Breast epithelium (tissue), 4 donors: ENCODE measurements at regions not wholly inside any gene's neighbourhood (a gene's known extent, or its start where the extent isn't known, plus 50 kb on each side); places are given as distances from the start of the nearest gene placed in this dataset.

ENCODE experiments used
- DNase-seq, 2 donors: peaks; one replicate each; pipeline ENCODE4 v3.0.0-alpha.2; 2019; ENCODE audit warnings: low spot score in 2 of 2
- H3K27ac ChIP-seq, 2 donors: fragments of 200-600 bp; sonication (generic) in 1 of 2; one replicate each; pipeline ENCODE4 v1.5.1; 2016 to 2019; ENCODE audit warnings: mild to moderate bottlenecking in 1 of 2
- H3K27me3 ChIP-seq, 2 donors: fragments of 200-600 bp; sonication (generic) in 1 of 2; one replicate each; pipeline versions ENCODE4 v1.5.1 to v1.6.0; 2017 to 2019; ENCODE audit warnings: control low read depth in 1 of 2, mild to moderate bottlenecking in 1 of 2
- H3K36me3 ChIP-seq: fragments of 200-600 bp; one replicate; pipeline ENCODE4 v1.5.1; 2019
- H3K4me1 ChIP-seq, 2 donors: fragments of 200-600 bp; sonication (generic); one replicate each; pipeline ENCODE4 v1.5.1; 2016 to 2019; ENCODE audit warnings: control low read depth in 1 of 2
- H3K4me3 ChIP-seq, 3 donors: fragments of 200-600 bp; sonication (generic); 1 replicate in 2 of 3; 2 replicates in 1 of 3; pipeline ENCODE4 v1.5.1; 2016 to 2019; ENCODE audit warnings: mild to moderate bottlenecking in 3 of 3, moderate library complexity in 2 of 3
- H3K9me3 ChIP-seq, 2 donors: fragments of 200-600 bp; sonication (generic) in 1 of 2; one replicate each; pipeline ENCODE4 v1.5.1; 2016 to 2019; ENCODE audit warnings: control low read depth in 1 of 2
- POLR2A ChIP-seq: fragments of 450-650 bp; IDR thresholded peaks from one replicate; pipeline ENCODE4 v1.6.1; 2016; ENCODE audit warnings: antibody characterized with exemption, mild to moderate bottlenecking, moderate library complexity
- POLR2AphosphoS5 ChIP-seq, 3 donors: sonication (generic); formaldehyde crosslinking; IDR thresholded peaks; one replicate each; pipeline ENCODE4 v1.6.1; 2017; ENCODE audit warnings: antibody characterized with exemption in 3 of 3
- intact Hi-C: fragments of 100-400 bp; cut with DNase I; formaldehyde crosslinking; loops from one replicate; pipeline ENCODE4 v1.15.1; 2023; ENCODE audit warnings: low total_unique reads
- TF ChIP-seq, protein P1 (sequence below), 3 donors: fragments of 450-650 bp; IDR thresholded peaks; one replicate each; pipeline ENCODE4 v1.5.1; 2016 to 2017; ENCODE audit warnings: antibody characterized with exemption in 3 of 3, mild to moderate bottlenecking in 3 of 3, moderate library complexity in 3 of 3

DNA sequence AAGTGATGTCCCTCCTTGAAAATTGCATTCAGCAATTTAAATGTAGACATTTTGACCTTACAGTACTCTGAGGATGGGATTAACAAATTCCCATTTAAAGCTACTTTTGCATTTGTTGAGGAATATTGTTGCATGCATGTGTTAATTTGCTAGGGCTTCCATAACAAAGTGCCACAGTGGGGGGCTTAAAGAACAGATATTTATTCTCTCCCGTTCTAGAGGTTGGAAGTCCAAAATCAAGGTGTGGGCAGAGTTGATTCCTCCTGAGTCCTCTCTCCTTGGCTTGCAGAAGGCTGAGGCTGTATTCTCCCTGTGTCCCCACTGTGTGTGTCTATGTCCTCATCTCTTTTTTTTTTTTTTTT lies 51.8 kb upstream of the CDK20 start:
- H3K27me3 ChIP-seq: no peaks in the 10 kb centered on the region
- TF ChIP-seq POLR2AphosphoS5 (IDR thresholded peaks at IDR 0.05) (no peak), POLR2A (no peak)
- TF ChIP-seq, protein P1, sequence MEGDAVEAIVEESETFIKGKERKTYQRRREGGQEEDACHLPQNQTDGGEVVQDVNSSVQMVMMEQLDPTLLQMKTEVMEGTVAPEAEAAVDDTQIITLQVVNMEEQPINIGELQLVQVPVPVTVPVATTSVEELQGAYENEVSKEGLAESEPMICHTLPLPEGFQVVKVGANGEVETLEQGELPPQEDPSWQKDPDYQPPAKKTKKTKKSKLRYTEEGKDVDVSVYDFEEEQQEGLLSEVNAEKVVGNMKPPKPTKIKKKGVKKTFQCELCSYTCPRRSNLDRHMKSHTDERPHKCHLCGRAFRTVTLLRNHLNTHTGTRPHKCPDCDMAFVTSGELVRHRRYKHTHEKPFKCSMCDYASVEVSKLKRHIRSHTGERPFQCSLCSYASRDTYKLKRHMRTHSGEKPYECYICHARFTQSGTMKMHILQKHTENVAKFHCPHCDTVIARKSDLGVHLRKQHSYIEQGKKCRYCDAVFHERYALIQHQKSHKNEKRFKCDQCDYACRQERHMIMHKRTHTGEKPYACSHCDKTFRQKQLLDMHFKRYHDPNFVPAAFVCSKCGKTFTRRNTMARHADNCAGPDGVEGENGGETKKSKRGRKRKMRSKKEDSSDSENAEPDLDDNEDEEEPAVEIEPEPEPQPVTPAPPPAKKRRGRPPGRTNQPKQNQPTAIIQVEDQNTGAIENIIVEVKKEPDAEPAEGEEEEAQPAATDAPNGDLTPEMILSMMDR (IDR thresholded peaks at IDR 0.05): no peak
- H3K9me3 ChIP-seq: no peaks in the 10 kb centered on the region
- no peaks in the 10 kb centered on the region for H3K4me1 ChIP-seq
- no peak for DNase-seq
- no peak overlapping the region for H3K4me3 ChIP-seq
- H3K27ac ChIP-seq: no peak overlapping the region
- intact Hi-C loops: loop anchor here (1.0 kb wide), 1 partner anchor 26 kb away; no protein-coding TSS in a partner anchor
- H3K36me3 ChIP-seq: no peaks in the 10 kb centered on the region

DNA sequence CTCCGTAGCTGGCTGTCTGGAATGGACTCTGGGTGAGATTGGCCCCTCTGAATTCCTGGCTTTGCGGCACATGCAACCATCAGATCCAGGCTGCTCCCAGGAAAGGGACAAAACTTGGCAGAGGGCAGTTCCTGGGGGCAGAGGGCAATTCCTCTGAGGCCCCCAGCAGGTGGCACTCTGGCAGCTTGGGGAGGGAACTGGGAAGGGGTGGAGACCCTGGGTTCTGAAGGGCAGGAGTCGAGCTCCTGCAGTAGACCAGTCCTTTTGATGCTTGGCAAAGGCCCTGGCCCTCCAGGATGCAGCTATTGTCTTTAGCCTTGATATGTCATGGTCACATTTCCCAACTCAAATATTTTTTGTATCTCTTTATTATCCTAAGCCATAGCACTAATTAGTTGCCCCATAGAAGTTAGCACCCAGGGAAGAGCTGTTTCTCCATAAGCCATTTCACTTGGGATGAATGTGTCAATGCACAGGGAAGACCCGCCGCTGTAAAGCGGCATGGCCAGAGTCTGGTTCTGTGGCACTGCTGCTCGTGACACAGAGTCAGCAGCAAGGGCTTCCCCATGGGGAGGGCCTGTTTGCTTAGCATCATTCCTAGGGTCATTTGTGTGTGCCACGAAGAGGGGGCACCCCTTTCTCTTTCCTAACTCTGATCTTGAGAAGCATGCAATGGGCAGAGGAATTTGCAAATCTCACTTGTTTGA lies 51.2 kb upstream of the CDK20 start:
- intact Hi-C loops: loop anchor here (1.0 kb wide), 1 partner anchor 27 kb away; no protein-coding TSS in a partner anchor
- H3K9me3 ChIP-seq: no peaks in the 10 kb centered on the region
- H3K27me3 ChIP-seq: no peaks in the 10 kb centered on the region
- no peak for DNase-seq
- TF ChIP-seq POLR2AphosphoS5 (IDR thresholded peaks at IDR 0.05): no peak
- TF ChIP-seq, protein P1 (IDR thresholded peaks at IDR 0.05): no peak
- TF ChIP-seq POLR2A: no peak
- H3K4me3 ChIP-seq: no peak overlapping the region
- no peaks in the 10 kb centered on the region for H3K4me1 ChIP-seq
- H3K36me3 ChIP-seq: no peaks in the 10 kb centered on the region
- no peak overlapping the region for H3K27ac ChIP-seq

DNA sequence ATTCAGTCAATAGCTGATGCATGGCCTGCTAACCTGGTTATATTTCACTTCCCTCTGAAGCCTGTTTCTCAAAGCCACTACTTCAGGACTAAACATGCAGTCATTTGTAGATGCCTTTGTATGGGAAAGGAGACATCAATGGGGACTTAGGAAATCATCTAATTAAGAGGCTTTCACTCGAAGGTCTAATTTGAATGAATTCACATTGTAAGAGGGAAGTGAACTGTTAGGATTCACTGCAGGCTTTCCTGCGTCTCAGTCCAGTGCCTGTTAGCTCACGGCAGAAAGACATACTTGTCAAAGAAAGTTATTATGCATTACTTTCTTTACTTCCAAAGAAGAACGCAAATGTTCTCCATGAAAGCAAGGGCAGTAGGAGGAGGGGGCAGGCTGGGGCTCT lies 50.6 kb upstream of the CDK20 start:
- Histone ChIP-seq H3K27me3 (no peaks in the 10 kb centered on the region), H3K27ac (no peak overlapping the region), H3K4me1 (no peaks in the 10 kb centered on the region), H3K36me3 (no peaks in the 10 kb centered on the region), H3K4me3 (no peak overlapping the region), H3K9me3 (no peaks in the 10 kb centered on the region)
- TF ChIP-seq, protein P1 (IDR thresholded peaks at IDR 0.05): no peak
- TF ChIP-seq POLR2A (no peak), POLR2AphosphoS5 (IDR thresholded peaks at IDR 0.05) (no peak)
- no peak for DNase-seq
- intact Hi-C loops: no loop called here
